GM03348 (cell line): ENCODE measurements at regions not wholly inside any gene's neighbourhood (a gene's known extent, or its start where the extent isn't known, plus 50 kb on each side); places are given as distances from the start of the nearest gene placed in this dataset.
"Not testable (repeated sequence)": the region's sequence is repeated elsewhere in the genome, so short reads cannot be mapped to it uniquely, and the experiment has no call there.

Experiments used
- DNase-seq: peaks from one replicate; pipeline ENCODE4 v3.0.0; 2012; ENCODE audit warnings: low spot score

- DNase-seq: no peak
Observed at GRCh38 chr3:152773633-152774032, 61.3 kb upstream of the P2RY1 start.

- not testable (repeated sequence) for DNase-seq
Observed at GRCh38 chr3:152774230-152774629, 60.7 kb upstream of the P2RY1 start.

- no peak for DNase-seq
Observed at GRCh38 chr3:152778022-152778421, 56.9 kb upstream of the P2RY1 start.

- DNase-seq: peak; percentile 61
Observed at GRCh38 chr3:152779653-152780052, 55.3 kb upstream of the P2RY1 start.

GRCh38 chr3:152780553-152780952 is 54.4 kb upstream of the P2RY1 start:
- no peak for DNase-seq

GRCh38 chr3:152785051-152785450 is 49.9 kb upstream of the P2RY1 start:
- DNase-seq: no peak
